DMS79 (cell line): ENCODE measurements at regions not wholly inside any gene's neighbourhood (a gene's known extent, or its start where the extent isn't known, plus 50 kb on each side); places are given as distances from the start of the nearest gene placed in this dataset.
"Not testable (repeated sequence)": the region's sequence is repeated elsewhere in the genome, so short reads cannot be mapped to it uniquely, and the experiment has no call there.

Experiments
- DNase-seq: peaks from one replicate; lab custom pipeline; 2025; lab: John Stamatoyannopoulos, UW

DNA sequence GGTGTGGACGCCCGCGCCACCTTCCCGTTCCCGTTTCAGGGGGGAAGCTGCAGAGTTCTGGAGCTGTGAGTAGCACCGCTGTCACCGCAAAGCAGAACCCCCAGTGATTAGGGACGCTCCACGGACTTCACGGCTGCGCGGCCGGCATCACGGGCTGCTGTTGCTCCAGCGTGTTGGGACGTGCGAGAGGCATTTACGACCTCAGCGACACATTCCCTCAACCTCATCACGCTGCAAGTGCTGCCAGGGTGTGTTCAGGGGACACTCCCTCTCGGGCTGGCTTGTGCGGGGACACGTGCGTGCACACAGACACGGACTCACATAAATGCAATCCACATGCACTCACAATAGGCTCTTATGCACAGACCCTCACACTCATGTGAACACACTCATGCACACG is 187.9 kb downstream of the NPIPB11 start:
- not testable (repeated sequence) for DNase-seq

- not testable (repeated sequence) for DNase-seq
These were observed 188.3 kb downstream of the NPIPB11 start for GRCh38 chr16:29218171-29218570.

DNA sequence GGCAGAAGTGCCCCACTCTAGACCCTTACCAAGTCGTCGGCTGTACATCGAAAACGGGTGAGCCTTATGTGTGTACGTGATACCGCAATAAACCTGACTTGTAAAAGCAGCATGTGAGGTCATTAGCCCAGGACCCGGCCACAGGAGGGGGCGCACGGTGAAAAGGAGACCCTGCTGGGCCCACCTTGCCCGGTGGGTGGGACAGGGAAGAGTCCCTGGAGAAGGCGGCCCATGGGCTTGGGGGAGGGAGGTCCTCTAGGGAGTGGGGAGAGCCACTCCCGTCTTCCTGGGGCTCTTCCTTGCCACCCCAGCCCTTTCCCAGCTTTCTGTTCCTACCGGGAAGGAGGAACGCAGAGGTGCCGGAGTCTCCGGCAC is 188.8 kb downstream of the NPIPB11 start:
- not testable (repeated sequence) for DNase-seq

DNA sequence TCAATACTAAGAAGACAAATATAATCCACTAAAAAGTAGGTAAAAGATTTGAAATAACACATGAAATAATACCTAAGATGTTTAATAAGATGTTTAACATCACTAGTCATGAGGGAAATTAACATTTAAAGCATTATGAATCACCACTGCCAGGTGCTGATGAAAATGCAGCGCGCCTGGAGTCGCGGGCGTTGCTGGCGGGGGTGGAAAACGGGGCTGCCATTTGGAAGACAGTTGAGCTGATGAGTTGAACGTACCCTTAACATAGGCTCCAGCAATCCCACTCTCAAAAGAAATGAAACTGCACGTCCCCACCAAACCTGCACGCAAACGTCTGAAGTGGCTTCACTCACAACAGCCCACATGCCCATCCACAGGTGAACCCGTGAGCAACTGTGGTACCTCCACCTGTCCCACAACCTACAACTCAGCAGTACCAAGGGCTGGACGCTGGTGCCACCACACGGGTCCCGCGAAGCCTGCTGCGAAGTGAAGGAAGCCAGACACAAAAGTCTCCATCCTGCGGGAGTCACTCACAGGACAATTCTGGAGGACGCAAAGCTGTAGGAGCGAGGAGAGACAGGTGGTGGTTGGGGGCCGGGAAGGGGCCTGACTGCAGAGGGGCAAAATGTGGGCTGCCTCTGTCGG is 189.3 kb downstream of the NPIPB11 start:
- not testable (repeated sequence) for DNase-seq

- DNase-seq: not testable (repeated sequence)
These were observed 192.7 kb downstream of the NPIPB11 start for GRCh38 chr16:29213770-29214169.

DNA sequence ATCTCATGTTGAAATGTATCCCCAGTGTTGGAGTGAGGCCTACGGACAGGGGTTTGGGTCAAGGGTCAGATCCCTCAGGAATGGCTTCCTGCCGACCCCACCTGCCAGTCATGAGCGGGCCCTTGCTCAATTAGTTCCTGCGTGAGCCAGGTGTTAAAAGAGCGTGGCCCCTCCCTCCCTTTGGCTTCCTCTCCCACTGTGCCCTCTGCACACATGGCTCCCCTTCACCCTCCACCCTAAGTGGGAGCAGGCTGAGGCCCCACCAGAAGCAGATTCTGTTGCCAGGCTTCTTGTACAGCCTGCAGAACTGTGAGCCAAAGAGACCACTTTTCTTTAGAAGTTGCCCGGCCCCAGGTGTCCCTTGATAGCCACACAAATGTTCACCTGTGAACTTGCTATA is 193.3 kb downstream of the NPIPB11 start:
- not testable (repeated sequence) for DNase-seq

GRCh38 chr16:29212084-29213027 is 194.2 kb downstream of the NPIPB11 start:
- DNase-seq: not testable (repeated sequence)

DNA sequence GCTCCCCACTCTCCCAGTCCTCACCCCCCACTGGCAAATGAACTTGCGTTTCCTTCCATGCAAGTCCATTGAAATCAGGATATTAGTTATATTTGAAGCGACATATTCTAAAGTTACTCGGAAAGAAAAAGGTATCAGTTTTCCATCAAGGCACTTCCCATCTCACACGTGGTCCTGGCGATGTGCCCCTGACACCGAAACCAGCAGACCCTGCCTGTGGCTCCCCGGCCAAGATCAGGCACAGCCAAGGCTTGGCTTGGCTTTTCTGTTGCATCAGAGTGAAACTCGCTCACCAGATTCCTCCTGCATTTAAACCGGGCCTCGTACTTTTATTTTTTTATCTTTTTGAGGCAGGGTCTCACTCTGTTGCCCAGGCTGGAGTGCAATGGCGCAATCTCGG is 195.1 kb downstream of the NPIPB11 start:
- DNase-seq: not testable (repeated sequence)

GRCh38 chr16:29210299-29211150 is 196.0 kb downstream of the NPIPB11 start:
- not testable (repeated sequence) for DNase-seq

GRCh38 chr16:29206120-29206519 is 200.4 kb downstream of the NPIPB11 start:
- not testable (repeated sequence) for DNase-seq

GRCh38 chr16:29205151-29205550 is 201.4 kb downstream of the NPIPB11 start:
- DNase-seq: not testable (repeated sequence)

DNA sequence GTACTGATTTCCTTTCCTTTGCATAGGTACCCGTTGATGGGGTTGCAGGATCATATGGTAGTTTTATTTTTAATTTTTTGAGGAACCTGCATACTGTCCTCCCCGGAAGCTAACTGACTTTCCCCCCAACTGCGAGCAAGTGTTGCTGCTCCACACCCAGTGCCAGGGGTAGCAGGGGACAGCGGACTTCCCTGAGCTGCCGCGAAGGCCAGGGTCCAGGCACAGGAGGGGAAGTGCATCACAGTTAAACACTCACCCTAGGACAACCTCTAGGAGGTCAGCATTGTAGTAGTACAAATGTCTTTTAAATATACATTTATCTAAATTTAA is 201.7 kb downstream of the NPIPB11 start:
- DNase-seq: no peak

GRCh38 chr16:29203933-29204805 is 202.3 kb downstream of the NPIPB11 start:
- not testable (repeated sequence) for DNase-seq

DNA sequence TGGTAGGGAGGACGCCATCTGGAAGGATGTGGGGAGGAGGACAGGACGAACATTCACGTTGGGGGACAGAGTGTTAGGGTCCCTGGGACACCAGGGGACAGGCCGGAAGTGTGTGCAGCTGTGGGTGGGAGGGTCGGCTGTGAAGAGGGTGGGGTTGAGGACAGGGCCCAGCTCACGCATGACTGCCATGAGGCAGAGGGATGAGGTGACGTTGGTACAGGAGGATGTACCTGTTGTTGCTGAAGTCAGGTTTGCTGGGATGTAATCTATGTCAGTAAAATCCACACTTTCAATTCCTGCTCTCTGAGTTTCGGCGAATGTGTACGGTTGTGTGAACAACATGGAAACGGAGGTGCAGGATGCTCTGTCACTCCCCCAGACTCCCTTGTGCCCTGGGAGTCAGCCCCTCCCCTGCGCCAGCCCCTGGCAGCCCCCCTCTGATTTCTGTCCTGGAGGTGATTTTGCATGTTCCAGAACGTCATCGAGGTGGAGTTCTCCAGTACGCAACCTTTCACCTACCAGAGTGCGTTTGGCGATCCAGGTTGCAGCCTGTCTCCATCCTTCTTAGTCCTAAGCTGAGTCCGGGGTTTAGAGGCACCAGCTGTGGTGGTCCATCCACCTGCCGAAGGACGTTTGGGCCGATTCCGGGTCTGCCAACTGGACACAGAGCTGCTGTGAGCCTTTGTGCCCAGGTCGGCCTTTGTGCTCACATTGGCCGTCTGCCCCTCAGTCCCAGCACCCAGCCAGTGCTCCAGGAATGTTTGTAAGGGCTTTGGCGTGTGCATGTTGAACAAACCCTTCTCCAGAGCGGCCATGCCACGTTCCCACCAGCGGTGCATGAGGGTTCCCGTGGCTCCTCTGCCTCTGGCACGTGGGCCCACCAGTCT is 203.2 kb downstream of the NPIPB11 start:
- not testable (repeated sequence) for DNase-seq

- not testable (repeated sequence) for DNase-seq
These were observed 203.9 kb downstream of the NPIPB11 start for GRCh38 chr16:29202642-29203041.

- not testable (repeated sequence) for DNase-seq
These were observed 204.4 kb downstream of the NPIPB11 start for GRCh38 chr16:29202025-29202632.

DNA sequence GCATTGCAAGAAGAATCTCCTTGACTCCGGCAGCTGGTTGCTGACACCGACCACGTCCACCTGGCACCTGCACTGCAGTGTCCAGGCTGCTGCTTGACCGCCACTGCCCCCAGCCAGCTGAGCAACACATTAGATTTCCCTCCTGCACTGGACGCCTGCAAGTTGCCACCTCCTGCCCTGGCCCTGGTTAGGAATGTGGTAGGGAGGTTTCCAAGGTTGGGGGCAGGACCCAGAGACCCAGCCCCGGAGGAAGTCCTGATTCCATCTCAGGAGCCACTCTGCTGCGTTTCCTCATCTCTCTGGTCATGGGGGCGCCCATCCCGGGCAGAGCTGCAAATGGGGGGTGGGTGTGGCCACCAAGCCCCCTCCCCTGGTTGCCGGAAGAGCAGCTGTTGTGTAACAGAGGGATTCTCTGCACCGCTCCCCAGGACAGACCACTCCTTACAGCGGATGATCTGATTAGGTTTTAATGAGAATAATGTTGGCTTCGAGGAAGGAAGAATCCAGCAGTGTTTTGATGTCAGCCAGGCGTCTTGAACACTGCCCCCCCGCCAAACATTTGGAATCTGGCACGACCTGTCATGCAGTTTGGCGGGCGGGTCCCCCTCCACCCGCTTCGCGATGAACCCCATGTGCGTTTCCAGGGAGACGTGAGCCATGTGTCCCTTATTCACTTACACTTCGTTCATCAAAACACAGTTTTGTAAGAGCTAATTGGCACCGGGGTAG is 205.1 kb downstream of the NPIPB11 start:
- not testable (repeated sequence) for DNase-seq

- DNase-seq: not testable (repeated sequence)
These were observed 205.8 kb downstream of the NPIPB11 start for GRCh38 chr16:29200681-29201080.

DNA sequence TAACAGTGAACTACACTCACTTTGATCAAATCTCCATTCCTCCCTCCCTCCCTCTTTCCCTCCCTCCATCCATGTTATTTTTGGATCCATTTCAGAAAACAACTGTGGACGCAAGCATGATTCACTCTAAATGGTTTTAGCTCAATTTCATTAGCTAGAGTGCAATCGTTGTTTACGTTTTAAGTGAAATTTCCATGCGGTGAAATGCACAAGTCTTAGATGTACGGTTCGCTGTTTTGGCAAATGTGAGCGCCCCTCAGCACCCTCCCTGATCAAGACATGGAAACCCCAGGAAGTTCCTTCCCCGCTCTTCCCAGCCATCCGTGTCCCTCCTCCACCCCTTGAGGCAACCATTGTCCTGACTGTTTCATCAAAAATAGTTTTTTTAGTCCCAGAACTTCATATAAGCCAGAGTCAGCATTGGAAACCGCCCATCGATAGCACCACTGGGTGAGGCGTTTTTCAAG is 206.3 kb downstream of the NPIPB11 start:
- not testable (repeated sequence) for DNase-seq
